ENCODE measurements at regions not wholly inside any gene's neighbourhood (a gene's known extent, or its start where the extent isn't known, plus 50 kb on each side); places are given as distances from the start of the nearest gene placed in this dataset.
A peak's percentile ranks its signal among the peaks of the same experiment; 100 is the strongest.

DNA sequence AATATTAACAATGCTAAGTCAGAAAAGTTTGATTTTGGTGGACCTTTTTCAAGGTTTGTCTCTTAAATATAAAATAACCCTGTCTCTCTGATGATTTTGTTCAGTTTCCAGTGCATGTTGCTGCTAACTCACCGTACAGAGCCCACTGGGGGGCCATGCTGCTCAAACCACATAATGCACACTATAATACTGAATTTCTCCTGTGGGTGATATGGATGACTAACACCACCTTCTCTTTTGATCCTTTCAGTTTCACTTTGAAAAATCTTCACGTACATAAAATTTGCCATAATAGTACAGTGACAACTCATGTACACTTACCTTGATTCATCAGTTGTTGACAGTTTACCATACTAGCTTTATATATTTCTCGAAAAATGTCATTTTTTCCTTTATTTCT, 506.6 kb upstream of the MAN1A1 start:
- DNase-seq (no peak), FAIRE-seq (no peak)
- Histone ChIP-seq H3K4me3 (ENCODE audit: low read length in 3 of 3) (peak overlapping the region in 1 of 3 donors; percentile 13), H3K27ac (ENCODE audit: low read depth in 2 of 2, low read length in 2 of 2) (no peak overlapping the region), H3K36me3 (ENCODE audit: control insufficient read depth in 2 of 3, insufficient read depth in 3 of 3, low read length in 3 of 3) (no peaks in the 10 kb centered on the region), H3K4me1 (ENCODE audit: control insufficient read depth in 2 of 3, insufficient read depth in 2 of 3, low read depth in 1 of 3, low read length in 3 of 3) (no peaks in the 10 kb centered on the region), H3K9ac (ENCODE audit: low read length in 3 of 3) (no peak overlapping the region), H3K9me3 (ENCODE audit: control insufficient read depth in 2 of 3, insufficient read depth in 1 of 3, low read length in 3 of 3) (no peaks in the 10 kb centered on the region), H3K27me3 (ENCODE audit: control insufficient read depth, insufficient read depth, low read length) (no peaks in the 10 kb centered on the region)
- TF ChIP-seq, protein P1, sequence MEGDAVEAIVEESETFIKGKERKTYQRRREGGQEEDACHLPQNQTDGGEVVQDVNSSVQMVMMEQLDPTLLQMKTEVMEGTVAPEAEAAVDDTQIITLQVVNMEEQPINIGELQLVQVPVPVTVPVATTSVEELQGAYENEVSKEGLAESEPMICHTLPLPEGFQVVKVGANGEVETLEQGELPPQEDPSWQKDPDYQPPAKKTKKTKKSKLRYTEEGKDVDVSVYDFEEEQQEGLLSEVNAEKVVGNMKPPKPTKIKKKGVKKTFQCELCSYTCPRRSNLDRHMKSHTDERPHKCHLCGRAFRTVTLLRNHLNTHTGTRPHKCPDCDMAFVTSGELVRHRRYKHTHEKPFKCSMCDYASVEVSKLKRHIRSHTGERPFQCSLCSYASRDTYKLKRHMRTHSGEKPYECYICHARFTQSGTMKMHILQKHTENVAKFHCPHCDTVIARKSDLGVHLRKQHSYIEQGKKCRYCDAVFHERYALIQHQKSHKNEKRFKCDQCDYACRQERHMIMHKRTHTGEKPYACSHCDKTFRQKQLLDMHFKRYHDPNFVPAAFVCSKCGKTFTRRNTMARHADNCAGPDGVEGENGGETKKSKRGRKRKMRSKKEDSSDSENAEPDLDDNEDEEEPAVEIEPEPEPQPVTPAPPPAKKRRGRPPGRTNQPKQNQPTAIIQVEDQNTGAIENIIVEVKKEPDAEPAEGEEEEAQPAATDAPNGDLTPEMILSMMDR (IDR thresholded peaks at IDR 0.05; ENCODE audit: borderline replicate concordance, extremely low read depth, insufficient read depth) = no peak
- intact Hi-C loops (cut with DNase I) = no loop called here

DNA sequence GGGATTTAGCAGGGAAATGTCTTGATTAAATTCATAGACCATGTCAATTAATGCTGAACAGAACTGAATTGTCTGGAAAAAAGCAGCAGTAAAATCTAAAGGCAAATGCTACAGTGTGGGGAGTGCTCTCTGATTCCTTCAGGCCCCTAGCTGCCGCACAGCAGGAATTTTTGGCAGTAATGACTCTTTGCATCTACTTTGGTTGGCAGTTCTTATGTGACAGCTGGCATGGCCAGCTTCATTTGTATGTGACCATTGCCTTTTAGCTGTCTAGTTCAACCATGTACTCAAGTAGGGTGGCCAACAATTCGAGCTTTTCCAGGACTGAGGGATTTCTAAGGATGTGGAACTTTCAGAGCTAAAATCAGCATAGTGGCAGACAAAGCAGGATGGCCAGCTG, 499.1 kb upstream of the MAN1A1 start:
- no peak for FAIRE-seq
- intact Hi-C loops (cut with DNase I) = no loop called here

DNA sequence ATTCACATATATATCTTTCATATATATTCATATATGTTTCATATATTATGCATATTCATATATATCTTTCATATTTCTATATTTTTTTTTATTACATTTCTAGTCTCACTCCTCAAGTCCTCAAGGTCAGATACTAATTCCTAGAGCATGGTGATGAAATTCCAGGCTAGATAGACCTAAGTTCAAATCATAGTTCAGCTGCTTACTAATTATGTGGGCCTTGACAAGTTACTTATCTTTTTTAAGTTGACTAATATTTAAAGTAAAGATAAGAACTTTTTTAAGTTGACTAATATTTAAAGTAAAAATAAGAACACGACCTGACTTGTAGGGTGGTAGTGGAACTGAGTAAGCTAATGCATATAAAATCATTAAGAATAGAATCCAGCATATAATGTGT, 495.6 kb upstream of the MAN1A1 start:
- Histone ChIP-seq H3K27ac (ENCODE audit: low read depth in 2 of 2, low read length in 2 of 2) (no peak overlapping the region), H3K4me1 (ENCODE audit: control insufficient read depth in 2 of 3, insufficient read depth in 2 of 3, low read depth in 1 of 3, low read length in 3 of 3) (no peaks in the 10 kb centered on the region), H3K27me3 (ENCODE audit: control insufficient read depth, insufficient read depth, low read length) (no peaks in the 10 kb centered on the region), H3K9me3 (ENCODE audit: control insufficient read depth in 2 of 3, insufficient read depth in 1 of 3, low read length in 3 of 3) (peaks cover 0 to 3% (median 0%) of the 10 kb centered on the region in 3 donors), H3K4me3 (ENCODE audit: low read length in 3 of 3) (no peak overlapping the region), H3K36me3 (ENCODE audit: control insufficient read depth in 2 of 3, insufficient read depth in 3 of 3, low read length in 3 of 3) (no peaks in the 10 kb centered on the region), H3K9ac (ENCODE audit: low read length in 3 of 3) (no peak overlapping the region)
- FAIRE-seq (no peak), DNase-seq (no peak)
- intact Hi-C loops (cut with DNase I) = no loop called here
- TF ChIP-seq, protein P1 (IDR thresholded peaks at IDR 0.05; ENCODE audit: borderline replicate concordance, extremely low read depth, insufficient read depth) = no peak

More for the DNA sequence above, 499.1 kb upstream of the MAN1A1 start:
- Histone ChIP-seq H3K9ac (ENCODE audit: low read length in 3 of 3) (no peak overlapping the region), H3K4me1 (ENCODE audit: control insufficient read depth in 2 of 3, insufficient read depth in 2 of 3, low read depth in 1 of 3, low read length in 3 of 3) (no peaks in the 10 kb centered on the region), H3K4me3 (ENCODE audit: low read length in 3 of 3) (no peak overlapping the region), H3K27me3 (ENCODE audit: control insufficient read depth, insufficient read depth, low read length) (no peaks in the 10 kb centered on the region), H3K27ac (ENCODE audit: low read depth in 2 of 2, low read length in 2 of 2) (no peak overlapping the region), H3K36me3 (ENCODE audit: control insufficient read depth in 2 of 3, insufficient read depth in 3 of 3, low read length in 3 of 3) (no peaks in the 10 kb centered on the region), H3K9me3 (ENCODE audit: control insufficient read depth in 2 of 3, insufficient read depth in 1 of 3, low read length in 3 of 3) (no peaks in the 10 kb centered on the region)
- TF ChIP-seq, protein P1 (IDR thresholded peaks at IDR 0.05; ENCODE audit: borderline replicate concordance, extremely low read depth, insufficient read depth) = no peak
- no peak for DNase-seq

DNA sequence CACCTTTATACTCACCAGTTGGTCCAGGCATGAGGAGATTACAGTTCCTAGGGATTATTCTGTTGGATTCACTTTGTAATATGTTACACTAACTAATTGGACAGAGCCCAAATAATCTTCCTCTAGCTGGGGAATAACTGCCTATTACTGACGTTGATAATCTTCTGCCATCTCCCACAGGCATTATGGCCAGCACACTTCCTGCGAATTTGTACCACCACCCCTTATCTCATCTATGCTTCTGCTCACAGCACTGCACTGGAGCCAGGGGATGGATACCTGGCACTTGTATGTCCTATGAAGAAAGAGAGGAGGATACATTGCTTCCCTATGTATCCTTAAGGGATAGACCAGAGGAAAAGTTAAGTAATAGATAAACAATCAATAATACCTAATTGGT, 494.8 kb upstream of the MAN1A1 start:
- Histone ChIP-seq H3K4me3 (ENCODE audit: low read length in 3 of 3) (no peak overlapping the region), H3K9ac (ENCODE audit: low read length in 3 of 3) (no peak overlapping the region), H3K27me3 (ENCODE audit: control insufficient read depth, insufficient read depth, low read length) (no peaks in the 10 kb centered on the region), H3K4me1 (ENCODE audit: control insufficient read depth in 2 of 3, insufficient read depth in 2 of 3, low read depth in 1 of 3, low read length in 3 of 3) (no peaks in the 10 kb centered on the region), H3K9me3 (ENCODE audit: control insufficient read depth in 2 of 3, insufficient read depth in 1 of 3, low read length in 3 of 3) (peaks cover 0 to 3% (median 0%) of the 10 kb centered on the region in 3 donors), H3K36me3 (ENCODE audit: control insufficient read depth in 2 of 3, insufficient read depth in 3 of 3, low read length in 3 of 3) (no peaks in the 10 kb centered on the region), H3K27ac (ENCODE audit: low read depth in 2 of 2, low read length in 2 of 2) (no peak overlapping the region)
- intact Hi-C loops (cut with DNase I) = no loop called here
- DNase-seq = no peak
- TF ChIP-seq, protein P1 (IDR thresholded peaks at IDR 0.05; ENCODE audit: borderline replicate concordance, extremely low read depth, insufficient read depth) = no peak
- FAIRE-seq = no peak

All from kidney (tissue), 13 donors.